GM18858 (cell line): ENCODE measurements at regions not wholly inside any gene's neighbourhood (a gene's known extent, or its start where the extent isn't known, plus 50 kb on each side); places are given as distances from the start of the nearest gene placed in this dataset.
"Not testable (repeated sequence)": the region's sequence is repeated elsewhere in the genome, so short reads cannot be mapped to it uniquely, and the experiment has no call there.

ENCODE experiments used
- ATAC-seq: cut with Tn5 transposase; IDR thresholded peaks from one replicate; pipeline ENCODE4 v1.9.1; 2021; ENCODE audit not compliant: unreplicated experiment

DNA sequence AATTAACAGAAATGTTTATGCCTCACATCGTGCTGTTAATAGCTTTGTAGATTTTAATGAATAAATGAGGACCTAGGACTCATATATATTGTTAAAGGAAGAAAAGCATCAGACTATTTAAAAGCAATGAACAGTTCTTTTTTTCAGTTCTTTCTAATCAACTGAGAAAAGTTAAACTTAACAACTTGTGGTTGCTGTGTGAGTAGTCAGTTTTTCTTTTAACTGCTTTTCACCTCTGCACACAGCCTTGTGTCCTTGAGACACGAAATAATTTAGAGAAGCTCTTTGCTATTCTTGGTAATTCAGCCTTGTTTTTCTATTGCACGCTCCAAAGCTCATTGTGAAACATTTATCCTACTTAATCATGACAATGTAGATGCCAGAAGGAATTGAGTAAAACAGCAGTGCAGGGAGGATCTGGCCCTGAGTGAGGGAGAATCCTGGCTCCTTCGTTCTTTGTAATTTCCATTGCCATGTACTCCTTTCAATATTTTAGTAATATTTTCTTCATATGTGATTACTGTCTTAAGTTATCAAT is 499.0 kb downstream of the PYDC2 start:
- ATAC-seq, result no peak

DNA sequence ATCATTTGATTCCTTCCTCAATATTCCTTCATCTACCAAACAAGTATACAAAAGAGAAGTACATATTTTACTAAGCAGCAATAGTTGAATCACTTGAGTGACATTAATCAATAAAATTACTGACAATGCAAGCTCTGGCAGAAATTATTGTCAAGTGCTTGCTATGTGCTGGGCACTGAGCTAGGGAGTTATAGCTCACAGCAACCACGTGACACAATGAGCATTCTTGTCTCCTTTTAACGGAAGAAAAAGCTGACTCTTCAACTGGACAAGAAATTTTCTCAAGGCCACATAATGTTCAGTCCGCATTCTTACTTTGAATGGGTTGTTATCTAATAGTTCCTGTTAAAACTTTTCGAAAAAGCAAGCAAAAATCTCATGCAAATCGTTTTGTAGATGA is 500.1 kb downstream of the PYDC2 start:
- no peak for ATAC-seq

DNA sequence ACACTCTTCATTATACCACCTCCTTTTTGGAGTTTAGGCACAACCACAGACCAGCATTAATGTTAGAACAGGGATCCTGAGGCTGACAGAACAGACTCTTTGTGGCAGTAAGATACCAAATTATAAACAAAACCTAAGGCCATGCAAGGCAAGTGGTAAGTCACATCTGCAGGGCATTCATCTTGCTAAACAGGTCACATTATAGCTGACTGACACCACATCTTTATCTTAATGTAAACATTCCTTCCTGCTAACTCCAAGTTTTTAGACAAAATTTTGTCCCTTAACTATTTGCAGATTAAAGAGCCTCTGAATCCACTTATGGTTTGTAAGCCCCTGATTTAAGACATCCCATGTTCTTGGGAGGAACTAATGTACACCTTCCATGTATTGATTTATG is 500.6 kb downstream of the PYDC2 start:
- no peak for ATAC-seq

DNA sequence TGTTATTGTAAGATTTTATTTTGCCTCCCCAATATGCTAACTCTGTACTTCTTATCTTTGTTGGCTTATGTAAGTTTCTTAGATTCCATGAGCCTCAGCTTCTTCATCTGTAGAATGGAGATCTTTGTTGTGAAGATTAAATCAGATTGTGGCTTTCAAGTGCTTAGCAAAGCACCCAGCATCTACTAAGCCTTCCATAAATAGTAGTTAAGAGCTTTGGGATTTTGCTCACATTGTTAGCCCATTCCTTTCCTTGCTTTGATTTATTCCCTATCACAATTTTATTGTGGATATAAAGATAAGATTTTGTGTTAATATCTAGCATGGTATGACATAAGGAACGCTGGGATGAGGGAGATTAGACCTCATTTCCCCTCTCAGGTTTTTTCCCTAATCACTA is 501.4 kb downstream of the PYDC2 start:
- ATAC-seq, result no peak

DNA sequence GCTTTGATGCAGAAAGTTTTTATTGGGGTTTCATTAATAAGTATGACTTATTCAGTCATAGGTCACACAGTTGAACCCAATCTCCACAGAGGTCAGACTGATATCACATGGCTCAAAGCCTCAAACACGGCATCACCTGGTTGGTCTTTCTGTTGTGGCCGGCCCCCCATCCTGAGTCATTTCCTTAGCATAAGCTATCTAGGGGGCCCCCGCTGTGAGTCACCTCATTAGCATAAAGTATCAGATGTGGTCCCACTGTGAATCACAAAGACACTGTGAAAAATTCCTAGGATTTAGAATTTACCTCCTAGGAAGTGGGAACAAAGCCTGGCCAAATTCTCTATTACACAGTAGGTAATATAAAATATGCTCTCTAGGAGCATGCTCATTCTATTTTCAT is 502.2 kb downstream of the PYDC2 start:
- ATAC-seq, result no peak

DNA sequence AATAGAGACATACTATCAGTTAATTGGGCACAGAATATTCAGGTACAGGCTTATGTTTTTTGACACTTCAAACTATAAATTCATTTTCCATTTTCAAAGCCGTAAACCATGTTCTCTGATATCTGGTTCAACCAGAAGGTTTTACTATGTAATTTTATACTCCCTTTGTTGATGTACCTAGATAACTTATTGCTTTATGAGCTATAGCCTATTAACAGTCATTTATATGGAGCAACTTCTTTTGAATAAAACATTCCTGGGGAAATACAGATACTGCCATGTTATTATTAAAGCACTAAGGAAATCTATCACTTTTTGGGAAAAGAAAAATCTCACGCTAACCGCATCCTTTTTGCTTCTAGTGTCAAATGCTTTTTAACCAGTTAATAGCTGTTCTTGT is 505.6 kb downstream of the PYDC2 start:
- ATAC-seq, result no peak

DNA sequence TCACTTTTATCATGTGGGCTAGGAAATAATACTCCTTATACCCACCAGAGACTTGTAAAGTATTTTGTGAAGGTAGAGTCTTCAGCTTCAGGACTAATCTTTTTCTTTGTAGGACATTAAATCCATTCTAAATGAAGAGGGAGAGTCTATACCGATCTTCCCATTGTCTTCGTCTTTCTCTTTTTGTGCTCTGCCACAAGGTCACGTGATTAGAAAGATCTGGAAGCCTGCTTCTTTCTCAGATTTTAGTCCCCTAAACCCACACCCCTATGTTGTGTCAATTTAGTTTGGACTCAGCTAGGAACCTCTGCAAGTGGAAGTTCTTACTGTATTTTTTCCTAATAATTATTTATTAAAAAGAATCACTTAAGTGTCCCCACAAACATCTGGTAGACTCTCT is 507.3 kb downstream of the PYDC2 start:
- no peak for ATAC-seq

DNA sequence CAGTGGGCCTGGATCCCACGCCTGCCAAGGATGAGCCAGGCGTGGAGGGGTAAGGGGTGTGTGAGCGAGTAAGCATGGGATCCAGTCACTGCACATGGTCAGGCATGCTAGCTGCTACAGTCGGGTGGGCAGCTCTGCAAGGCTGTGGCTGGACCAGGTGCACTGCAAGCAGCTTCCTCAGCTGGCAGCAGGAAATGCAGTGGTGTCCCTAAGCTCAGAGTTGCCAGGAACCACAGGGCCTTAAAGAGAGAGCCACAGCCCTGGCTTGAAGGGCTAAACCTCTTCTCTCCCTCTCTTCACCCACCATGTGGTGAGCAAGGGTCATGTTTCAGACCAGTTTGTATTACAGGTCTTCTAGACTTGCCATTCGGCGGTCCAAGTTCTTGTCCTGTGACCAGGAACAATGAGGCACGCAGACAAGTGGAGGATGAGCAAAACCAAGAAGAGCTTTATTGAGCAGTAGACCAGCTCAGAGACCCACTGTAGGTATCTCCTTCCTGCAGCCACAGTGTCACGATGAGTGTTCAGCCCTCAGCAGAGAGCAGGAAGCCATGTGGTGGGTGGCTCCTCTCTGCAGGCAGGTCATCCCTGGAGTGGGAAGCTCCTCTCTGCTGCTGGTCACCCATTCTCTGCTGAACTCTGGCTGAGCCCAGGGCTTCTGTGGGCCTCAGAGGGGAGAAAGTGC is 511.9 kb downstream of the PYDC2 start:
- peak; percentile 50 for ATAC-seq

DNA sequence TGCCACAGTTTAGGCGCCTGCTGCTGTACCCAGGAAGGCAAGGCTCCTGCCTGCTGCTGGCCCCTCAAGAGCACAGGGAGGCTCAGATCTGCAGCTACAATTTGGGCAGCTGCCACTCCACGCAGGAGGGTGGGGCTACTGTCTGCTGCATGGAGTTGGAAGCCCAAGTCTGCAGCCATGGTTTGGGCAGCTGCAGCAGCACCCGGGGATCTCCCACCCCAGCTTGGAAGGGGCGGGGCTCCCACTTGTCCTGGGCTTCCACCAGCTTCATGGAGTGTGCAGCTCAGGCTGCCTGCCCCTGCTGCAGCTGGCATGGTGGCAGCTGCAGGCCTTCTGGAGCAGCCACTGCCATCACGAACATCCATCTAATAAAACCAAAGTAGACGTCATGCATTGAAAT is 512.9 kb downstream of the PYDC2 start:
- ATAC-seq, result no peak

DNA sequence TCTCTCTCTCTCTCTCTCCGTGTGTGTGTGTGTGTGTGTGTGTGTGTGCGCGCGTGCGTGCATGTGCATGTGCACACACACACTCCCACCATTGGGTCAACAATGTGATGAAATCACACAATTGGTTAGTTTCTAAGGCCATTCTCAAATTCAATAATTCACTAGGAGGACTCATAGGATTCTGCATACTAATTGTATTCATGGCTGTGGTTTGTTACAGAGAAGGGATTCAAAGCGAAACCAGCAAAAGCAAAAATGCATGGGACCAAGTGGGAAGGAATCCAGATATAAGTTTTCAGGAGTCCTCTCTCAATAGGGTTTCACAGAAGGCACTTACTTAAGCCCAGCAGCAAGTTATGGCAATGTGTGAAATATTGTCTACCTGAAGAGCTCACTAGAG is 515.0 kb downstream of the PYDC2 start:
- ATAC-seq, result no peak

DNA sequence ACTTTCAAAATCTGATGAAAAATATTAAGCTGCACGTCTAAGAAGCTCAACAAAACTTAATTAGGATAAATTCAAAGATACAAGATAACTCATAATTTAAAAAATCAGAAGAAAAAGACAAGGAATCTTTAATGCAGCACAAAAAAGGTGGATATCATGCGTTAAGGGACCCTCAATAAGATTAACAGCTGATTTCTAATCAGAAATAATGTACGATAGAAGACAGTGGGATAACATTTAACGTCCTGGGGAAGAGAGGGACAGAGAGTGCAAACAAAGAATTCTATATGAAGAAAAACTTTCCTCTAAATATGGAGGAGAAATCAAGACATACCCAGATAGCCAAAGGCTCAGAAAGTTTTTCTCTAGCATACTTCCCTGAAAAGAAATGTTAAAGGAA is 519.5 kb downstream of the PYDC2 start:
- ATAC-seq, result no peak

DNA sequence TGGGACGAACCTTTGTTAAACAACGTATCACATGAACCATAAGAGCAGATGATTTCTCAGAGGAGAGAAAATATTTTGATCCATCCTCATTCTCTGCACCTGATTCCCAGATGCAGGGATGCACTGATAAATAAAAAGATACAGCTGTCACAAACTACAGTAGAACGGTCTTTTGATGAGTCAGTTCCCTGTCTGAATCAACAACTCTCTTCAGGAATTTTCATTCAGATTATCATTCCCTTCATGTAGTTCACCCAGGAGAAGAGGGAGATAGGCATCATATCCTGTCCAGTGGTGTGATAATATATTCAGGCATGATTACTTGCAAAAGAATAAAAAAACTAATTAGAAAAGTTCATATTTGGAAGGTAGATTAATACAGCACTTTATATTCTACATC is 521.5 kb downstream of the PYDC2 start:
- no peak for ATAC-seq

DNA sequence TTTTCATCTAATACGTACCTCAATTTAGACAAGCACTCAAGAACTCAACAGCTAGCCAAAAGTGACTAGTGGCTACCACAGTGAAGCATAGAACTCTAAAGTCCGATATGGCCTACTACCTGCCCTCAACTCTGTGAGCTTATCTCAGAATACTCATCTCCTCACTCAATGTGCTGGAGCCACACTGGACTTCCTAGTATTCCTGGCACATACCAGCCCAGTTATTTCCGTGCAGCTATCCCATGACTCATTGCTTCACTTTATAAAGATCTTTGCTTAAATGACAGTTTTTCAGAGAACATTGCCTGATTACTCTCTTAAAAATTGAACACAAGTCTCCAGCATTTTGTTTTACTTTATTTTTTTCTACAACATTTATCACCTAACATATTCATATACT is 524.7 kb downstream of the PYDC2 start:
- ATAC-seq, result no peak

DNA sequence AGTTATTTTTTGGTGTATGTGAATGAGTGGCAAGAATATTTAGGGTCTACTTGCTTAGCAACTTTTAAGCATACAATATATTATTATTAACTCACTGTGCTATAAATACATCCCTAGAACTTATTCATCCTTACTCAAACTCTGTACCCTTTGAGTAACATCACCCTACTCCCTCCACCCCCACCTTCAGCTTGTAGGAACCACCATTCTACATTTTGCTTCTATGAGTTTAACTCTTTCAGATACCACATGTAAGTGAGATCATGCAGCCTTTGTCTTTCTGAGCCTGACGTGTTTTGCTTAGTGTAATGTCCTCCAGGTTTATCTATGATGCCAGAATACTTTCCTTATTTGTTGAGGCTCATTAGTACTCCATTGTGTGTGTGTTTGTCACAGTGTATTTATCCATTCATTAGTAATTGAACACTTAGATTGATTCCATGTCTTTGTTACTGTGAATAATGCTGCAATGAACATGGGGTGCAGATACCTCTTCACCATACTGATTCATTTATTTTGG is 526.9 kb downstream of the PYDC2 start:
- ATAC-seq, result no peak

DNA sequence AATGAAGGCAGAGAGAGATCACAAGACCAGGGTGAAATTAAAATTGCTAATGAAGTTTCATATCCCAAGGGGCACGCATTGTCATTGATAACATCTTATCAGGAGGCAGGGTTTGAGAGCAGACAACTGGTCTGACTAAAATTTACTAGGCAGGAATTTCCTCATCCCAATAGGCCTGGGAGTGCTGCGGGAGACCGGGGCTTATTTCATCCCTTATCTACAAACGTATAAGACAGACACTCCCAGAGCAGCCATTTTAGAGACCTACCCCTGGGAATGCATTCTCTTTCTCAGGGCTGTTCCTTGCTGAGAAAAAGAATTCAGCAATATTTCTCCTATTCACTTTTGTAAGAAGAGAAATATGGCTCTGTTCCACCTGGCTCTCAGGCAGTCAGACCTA is 533.0 kb downstream of the PYDC2 start:
- ATAC-seq, result not testable (repeated sequence)

DNA sequence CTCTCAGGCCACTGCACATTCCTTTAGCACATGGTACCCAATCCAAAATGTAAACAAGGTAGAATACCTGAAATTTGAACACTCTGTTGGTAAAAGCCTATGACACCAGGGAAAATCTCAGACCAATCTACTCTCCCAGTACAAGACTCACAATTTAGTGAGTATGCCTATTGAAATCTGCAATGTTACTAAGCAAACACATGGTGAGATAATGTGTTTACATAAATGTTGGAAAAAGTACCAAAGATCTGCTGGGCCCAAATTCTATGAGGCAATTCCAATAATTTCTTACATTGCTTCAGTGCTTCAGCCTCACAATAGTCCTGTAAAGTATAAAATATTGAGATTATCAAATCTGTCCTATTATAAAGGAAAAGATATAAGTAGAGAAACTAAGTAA is 536.1 kb downstream of the PYDC2 start:
- no peak for ATAC-seq

DNA sequence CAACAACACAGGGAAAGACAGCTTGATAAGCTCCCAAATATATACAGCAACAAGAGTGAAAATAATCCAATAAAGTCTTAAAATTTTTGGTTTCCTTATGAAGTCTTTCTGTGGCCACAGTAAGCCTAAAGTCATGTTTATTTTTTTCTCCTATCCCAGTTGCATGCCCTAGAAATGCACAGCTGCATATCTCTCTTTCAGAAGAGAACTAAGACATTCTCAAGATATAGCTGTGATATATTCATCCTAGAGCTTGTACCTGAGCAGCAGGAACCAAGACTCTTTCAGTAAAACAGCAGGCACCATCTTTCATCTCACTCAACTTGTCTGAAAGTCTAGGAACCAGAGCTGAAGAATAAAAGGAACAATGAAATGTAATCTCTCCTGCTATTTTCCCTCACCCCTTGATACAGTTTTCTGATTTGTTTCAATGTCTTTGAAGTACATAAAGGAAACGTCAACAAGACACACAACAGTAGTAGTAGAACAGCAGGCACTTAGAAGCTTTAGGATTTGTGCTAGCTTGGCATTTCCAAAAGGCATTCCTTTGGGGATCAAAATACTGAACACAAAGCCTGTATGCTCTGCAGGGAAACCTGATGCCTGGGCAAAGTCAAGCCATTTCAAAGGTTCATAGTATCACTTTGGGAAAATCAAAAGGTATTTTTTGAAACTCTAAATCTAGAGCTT is 536.8 kb downstream of the PYDC2 start:
- no peak for ATAC-seq

DNA sequence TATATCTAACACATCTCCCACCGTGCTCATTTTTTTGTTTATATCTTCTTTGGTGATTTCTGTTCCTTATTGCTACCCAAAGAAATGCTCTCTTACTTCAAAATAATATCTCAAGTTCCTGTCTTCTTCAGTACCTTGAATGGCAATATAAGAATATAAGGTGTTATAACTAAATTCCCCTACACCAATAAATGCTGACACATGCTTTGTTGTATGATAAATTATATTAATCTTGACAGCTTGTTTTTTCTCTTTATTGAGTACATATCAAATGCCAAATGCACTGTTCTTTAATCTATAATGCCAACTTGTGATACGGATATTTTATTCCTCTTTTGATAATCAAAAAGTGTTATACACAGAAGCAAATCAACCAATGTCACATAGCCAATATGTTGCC is 540.3 kb downstream of the PYDC2 start:
- no peak for ATAC-seq

DNA sequence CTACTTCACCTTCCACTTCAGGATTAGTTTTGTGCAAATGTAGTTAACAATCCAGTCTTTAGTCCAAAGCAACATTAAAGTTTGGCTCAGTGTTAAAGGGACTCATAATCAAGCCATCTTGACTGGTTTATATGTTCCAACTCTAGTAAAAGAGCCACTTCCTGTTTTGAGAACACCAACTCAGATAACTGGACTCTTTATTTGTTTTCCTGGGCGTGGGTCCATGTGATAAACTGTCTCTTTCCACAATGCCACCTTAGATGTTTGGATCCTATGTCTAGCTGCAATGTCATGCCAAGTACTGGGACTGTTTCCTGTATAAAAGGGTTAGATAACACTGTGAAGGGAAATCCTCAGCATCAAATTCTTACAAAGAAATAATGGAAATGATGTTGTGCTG is 545.0 kb downstream of the PYDC2 start:
- ATAC-seq, result no peak

DNA sequence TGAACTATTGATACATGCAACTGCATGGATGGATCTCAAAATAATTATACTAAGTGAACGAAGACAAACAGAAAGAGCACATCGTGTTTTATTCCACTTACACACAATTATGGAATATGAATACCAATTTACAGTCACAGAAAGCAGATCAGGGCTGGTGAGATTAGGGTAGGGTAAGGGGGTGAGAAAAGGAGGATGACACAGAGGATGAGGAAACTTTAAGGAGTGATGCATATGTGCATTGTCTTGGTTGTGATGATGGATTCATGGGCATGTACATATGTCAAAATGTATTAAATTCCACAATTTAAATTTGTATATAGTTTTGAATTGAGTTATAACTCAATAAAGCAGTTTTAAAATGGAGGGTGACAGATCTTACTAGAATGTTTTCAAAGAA is 548.9 kb downstream of the PYDC2 start:
- no peak for ATAC-seq

DNA sequence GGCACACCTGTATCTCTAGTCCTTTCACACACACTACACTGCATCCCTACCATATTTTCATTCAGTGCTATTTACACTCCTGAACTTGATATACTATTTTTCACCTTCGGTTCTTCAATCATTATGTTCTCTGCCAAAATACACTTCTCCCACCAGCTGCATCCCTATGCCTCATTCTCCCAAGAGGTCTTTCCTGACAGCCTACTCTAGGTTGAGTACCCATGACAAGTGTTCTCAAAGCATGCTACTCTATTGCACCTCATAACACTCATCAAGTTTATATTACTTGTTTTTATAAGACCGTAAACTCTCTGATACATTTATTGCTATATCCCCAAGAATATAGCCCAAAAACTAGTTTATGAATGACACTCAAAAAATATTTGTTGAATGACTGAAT is 549.5 kb downstream of the PYDC2 start:
- no peak for ATAC-seq

DNA sequence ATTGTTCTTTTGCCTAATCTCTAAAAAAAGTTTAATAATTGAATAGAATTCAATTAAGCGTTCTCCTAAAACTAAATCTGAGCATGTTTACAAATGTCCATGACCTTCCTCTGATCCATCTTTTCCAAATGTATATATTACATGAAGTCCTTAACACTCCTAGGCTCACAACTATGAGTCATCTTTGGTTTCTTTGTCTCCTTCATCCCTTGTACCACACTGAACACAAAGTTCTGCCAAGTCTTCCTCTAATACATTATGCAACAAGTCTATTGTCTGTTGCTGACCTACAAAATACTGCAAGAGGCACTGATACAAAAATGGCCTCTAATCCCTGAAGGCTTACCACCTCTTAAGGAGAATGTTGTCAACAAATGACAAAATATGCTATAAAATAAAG is 550.2 kb downstream of the PYDC2 start:
- no peak for ATAC-seq

DNA sequence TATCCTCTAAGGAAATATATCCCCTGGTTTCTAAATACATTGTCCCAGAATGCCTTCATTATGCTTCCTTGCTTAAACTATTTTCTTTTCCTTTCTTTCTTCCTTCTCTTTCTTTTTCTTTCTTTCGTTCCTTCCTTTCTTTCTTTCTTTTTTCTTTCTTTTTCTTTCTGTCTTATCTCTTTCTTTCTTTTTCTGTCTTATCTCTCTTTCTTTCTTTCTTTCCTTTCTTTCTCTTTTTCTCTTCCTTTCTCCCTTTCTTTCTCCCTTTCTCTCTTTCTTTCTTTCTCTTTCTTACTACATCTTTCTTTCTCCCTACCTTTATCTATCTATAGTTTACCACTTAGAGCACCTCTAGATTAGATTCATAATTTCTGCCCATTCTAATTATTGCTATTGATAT is 552.1 kb downstream of the PYDC2 start:
- ATAC-seq, result no peak
